Stimulated activated CD4-positive, alpha-beta T cell treated with anti-CD3 and anti-CD28 coated beads, Interleukin-4, amount 100 ng/mL, for 24 hours (primary cell): ENCODE measurements at regions not wholly inside any gene's neighbourhood (a gene's known extent, or its start where the extent isn't known, plus 50 kb on each side); places are given as distances from the start of the nearest gene placed in this dataset.

Experiments
- DNase-seq: peaks from one replicate; pipeline ENCODE4 v3.0.0-alpha.2; 2020

GRCh38 chr5:167773668-167774301, 517.7 kb upstream of the WWC1 start:
- DNase-seq: no peak

- no peak for DNase-seq
These were observed 513.7 kb upstream of the WWC1 start for GRCh38 chr5:167777746-167778145.

GRCh38 chr5:167778228-167778627, 513.2 kb upstream of the WWC1 start:
- no peak for DNase-seq

GRCh38 chr5:167779644-167780043, 511.8 kb upstream of the WWC1 start:
- DNase-seq: no peak

GRCh38 chr5:167780177-167780576, 511.3 kb upstream of the WWC1 start:
- DNase-seq: no peak

GRCh38 chr5:167783145-167783817, 508.2 kb upstream of the WWC1 start:
- DNase-seq: no peak

- DNase-seq: no peak
These were observed 506.3 kb upstream of the WWC1 start for GRCh38 chr5:167785106-167785505.

GRCh38 chr5:167785901-167786300, 505.5 kb upstream of the WWC1 start:
- no peak for DNase-seq

- DNase-seq: no peak
These were observed 504.4 kb upstream of the WWC1 start for GRCh38 chr5:167786871-167787578.

GRCh38 chr5:167790045-167790444, 501.4 kb upstream of the WWC1 start:
- DNase-seq: no peak

- no peak for DNase-seq
These were observed 500.8 kb upstream of the WWC1 start for GRCh38 chr5:167790462-167791260.

GRCh38 chr5:167792514-167792913, 498.9 kb upstream of the WWC1 start:
- DNase-seq: no peak

- no peak for DNase-seq
These were observed 497.7 kb upstream of the WWC1 start for GRCh38 chr5:167793700-167794099.

- no peak for DNase-seq
These were observed 497.3 kb upstream of the WWC1 start for GRCh38 chr5:167794121-167794520.

GRCh38 chr5:167796672-167797071, 494.8 kb upstream of the WWC1 start:
- no peak for DNase-seq

GRCh38 chr5:167797933-167798332, 493.5 kb upstream of the WWC1 start:
- DNase-seq: no peak

GRCh38 chr5:167798448-167798847, 493.0 kb upstream of the WWC1 start:
- DNase-seq: no peak

GRCh38 chr5:167800427-167800826, 491.0 kb upstream of the WWC1 start:
- DNase-seq: no peak

- no peak for DNase-seq
These were observed 489.4 kb upstream of the WWC1 start for GRCh38 chr5:167801999-167802398.

- DNase-seq: no peak
These were observed 488.6 kb upstream of the WWC1 start for GRCh38 chr5:167802755-167803431.

GRCh38 chr5:167804512-167805220, 486.8 kb upstream of the WWC1 start:
- DNase-seq: no peak

- no peak for DNase-seq
These were observed 480.9 kb upstream of the WWC1 start for GRCh38 chr5:167810573-167810972.
